GM18519 (cell line): ENCODE measurements at regions not wholly inside any gene's neighbourhood (a gene's known extent, or its start where the extent isn't known, plus 50 kb on each side); places are given as distances from the start of the nearest gene placed in this dataset.

Experiments
- ATAC-seq: cut with Tn5 transposase; IDR thresholded peaks from one replicate; pipeline ENCODE4 v1.9.1; 2021; ENCODE audit warnings: mild to moderate bottlenecking, moderate library complexity; ENCODE audit not compliant: unreplicated experiment, low FRiP score

GRCh38 chr1:56357927-56358690 lies 221.3 kb downstream of the PLPP3 start:
- ATAC-seq: no peak

DNA sequence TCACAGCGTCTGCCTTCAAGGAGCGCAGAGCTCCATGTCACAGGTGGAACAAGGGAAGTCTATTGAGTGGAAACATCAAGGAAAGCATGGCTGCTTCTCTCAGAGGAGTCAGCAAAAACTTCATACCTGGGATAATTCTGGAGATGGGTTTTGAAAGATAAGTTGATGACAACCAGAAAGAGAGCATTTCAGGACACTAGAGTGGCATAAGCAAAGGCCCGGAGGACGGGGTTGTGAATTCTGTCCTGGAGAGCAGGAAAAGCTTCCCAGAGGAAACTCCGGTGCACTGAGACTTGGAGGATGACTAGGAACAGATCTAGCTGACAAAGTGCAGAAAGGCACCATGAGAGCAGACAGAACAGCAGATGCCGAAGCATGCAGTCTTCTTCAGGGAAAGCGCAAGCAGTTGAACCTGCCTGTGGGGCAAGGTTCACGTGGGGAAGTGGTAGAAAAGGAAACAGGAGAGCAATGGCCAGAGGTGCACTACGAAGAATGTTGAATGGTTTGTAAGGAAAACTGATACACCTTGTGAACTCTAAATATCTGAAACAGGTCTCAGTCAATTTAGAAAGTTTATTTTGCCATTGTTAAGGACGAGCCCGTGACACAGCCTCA lies 222.9 kb downstream of the PLPP3 start:
- ATAC-seq: no peak

DNA sequence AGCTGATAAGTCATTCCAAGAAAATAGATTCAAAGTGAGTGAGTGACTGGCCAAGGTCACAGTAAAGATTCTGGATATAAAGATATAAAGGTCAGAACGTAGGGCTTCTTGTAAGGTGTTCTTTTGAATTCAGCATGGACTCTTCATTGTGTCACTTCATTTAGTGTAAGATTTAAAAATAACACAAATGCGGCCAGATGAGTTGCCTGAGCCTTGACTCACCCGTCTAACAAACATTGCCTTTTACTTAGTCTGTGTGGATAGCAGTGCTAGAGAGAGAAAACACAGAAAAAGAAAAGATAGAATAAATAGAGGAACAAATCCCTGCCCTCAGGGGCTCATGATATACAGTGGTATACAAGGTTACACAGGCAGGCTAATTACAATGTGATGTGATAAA lies 223.4 kb downstream of the PLPP3 start:
- ATAC-seq: no peak

DNA sequence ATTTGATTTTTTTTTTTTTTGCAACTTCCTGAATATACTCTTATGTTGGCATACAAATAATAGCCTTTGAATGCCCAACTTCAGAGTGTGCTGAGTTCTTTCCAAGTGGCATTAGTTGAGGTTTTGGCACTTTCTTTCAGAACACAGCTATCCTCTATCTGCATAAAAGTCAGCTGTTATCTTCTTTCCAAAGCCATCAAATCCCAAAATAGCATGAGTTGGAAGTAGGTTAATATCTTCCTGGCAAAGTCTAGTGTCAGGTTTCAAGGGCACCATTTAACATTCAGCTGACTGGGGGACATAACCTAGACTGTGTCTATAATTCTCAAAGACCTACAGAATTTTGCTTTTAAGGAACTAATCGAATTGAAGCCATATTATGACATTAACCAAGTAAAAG lies 223.9 kb downstream of the PLPP3 start:
- no peak for ATAC-seq

GRCh38 chr1:56345831-56346230 lies 233.5 kb downstream of the PLPP3 start:
- ATAC-seq: no peak

GRCh38 chr1:56340977-56341376 lies 238.4 kb downstream of the PLPP3 start:
- ATAC-seq: no peak

DNA sequence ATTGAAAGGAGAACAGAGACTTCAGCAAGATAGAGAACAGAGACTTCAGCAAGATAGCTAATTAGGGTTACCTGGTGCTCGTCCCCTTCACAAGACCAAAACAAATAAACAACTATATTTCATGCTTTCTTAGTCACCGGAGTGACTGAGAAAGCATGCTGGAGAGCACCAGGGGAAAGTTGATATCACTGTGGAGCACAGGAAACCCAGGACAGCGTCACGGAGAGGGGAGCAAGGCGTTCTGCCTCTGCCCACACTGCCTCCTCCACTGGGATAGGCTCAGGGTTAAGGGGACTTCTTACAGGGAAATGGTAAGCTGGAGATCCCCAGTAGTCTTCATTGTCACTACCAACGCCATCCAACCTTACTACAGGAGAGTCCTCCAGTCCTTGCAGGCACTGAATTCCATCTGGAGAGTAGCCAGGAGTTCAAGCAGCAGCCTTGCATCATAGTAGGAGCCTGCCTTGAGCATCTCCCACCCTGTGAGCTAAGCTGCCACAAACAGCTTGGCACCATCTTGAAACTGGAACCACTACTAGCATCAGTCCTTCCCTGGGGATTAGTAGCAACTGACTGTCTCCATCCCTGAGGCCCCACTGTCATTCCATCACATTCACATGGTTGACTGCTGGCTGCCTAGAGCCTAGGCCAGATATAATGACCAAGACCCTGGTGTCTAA lies 239.4 kb downstream of the PLPP3 start:
- ATAC-seq: no peak

GRCh38 chr1:56339093-56339492 lies 240.3 kb downstream of the PLPP3 start:
- no peak for ATAC-seq

GRCh38 chr1:56336982-56337381 lies 242.4 kb downstream of the PLPP3 start:
- no peak for ATAC-seq

DNA sequence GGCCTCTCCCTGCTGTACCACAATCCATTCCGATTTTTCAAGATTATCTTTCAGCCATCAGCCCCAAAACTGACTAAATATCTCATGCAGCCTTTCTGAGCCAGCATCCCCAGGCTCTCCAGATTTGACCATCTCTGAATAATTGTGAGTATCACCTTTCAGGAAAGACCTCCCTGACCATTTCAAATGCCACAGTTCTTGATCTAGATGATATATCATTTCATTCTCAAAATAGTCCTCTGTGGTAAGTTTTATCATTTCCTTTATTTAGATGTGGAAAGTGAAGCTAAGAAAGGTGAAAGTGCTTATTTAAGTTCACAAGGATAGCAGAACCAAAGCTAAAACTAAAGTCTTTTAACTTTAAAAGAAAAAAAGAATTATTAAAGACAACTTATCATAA lies 244.0 kb downstream of the PLPP3 start:
- ATAC-seq: no peak

DNA sequence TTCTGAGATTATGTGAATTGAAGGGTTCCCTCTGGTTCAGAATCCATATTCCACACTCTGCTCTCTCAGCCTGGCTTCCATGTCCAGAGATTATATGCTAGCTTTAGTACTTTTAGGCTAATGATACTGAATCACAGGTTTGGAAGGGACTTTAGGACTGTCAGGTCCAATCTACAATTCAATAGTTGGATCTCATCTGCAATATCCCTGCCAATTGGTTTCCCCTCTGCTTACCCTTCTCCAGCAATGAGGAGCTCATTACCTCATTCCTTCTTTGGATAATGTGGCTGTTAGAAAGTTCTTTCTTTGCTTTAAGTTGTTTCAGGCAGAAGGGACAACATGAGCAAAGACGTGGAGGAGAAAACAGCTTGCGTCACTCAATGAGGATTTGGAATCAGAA lies 245.3 kb downstream of the PLPP3 start:
- no peak for ATAC-seq

- no peak for ATAC-seq
Observed at GRCh38 chr1:56333461-56333860, 245.9 kb downstream of the PLPP3 start.

DNA sequence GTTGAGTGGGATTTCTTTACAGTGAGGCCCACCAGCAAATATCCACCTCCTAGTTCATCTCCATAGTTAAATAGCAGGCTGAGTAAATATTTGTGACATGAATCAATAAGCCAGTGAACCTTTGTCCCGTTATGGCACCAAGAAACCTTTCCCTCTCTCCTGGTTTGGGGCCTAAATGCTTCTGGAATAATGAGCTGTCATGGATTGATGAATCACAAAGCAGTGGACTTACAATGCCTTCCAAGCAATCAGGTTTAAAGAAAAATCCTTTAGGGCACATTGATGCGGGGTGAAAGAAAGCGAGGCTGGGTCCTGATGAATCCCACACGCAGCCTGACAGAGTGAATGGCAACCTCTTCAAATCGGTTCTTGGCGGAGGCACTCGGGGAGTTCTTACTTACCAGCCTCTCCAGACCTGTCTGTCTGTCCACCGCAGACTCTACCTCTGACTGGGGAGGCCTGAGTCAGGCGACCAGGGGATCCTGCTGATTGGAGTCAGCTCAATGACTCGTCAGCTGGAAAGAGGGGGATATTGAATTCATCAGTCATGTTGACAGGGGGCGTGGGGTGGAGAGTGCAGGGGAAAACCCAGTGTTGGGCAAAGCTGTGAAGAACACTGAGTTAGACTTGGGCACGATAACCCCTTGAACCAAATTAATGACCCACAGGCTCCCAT lies 247.3 kb downstream of the PLPP3 start:
- no peak for ATAC-seq

DNA sequence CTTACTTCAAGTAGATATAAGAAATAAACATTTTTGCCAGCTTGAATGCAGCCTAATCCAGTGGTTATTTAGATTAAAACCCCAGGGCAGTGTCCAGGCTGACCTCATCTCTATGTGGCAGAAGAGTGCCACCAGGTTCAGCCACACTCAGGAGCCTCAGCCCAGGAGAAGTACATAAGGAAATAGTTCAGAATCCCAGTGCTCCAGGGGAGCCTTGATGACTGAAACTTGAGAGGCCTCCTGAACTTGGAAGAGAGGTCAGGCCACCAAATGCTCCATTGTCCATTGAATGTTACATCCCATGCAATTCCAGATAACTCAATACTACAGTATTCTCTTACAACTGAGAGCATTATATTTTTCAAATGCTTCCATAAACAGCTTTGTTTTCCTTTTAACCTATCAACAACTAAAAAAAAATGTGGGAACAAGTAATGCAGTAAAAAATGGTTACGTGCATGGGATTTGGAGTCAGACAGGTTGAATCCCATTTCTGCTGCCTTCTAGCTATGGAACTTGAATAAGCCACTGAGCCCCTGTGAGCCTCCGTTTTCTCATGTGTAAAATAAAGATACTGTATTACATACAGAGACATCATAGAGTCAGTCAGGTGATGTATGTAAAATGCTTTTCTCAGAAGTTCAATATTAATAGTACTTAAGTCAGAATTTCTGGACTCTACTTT lies 248.0 kb downstream of the PLPP3 start:
- no peak for ATAC-seq

DNA sequence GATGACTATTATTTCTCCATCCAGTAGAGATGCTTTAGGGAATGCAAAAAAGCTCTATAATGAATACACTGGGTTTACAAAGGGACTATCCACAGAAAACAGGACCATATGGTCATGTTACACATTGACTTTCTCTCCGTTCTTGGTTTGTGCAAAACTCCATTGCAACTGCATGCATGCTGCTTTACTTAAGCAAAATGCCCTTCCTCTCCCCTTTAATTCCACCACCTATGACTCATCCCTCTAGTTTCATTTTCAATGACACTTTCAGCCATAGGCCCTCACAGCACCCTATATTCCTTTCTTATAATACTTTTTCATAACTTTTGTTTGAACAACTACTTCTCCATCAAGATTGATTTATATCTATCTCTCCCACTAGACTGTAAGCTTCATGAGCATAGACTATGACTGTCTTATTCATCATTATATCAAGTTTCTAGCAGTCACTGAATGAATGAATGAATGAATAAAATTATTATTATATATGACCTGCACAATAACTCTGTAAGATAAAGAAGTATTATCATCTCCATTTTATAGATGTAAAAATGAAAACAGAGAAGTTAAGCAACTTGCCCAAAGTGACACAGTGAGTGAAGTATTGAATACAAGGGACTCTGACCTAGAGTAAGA lies 248.9 kb downstream of the PLPP3 start:
- peak; percentile 93 for ATAC-seq

DNA sequence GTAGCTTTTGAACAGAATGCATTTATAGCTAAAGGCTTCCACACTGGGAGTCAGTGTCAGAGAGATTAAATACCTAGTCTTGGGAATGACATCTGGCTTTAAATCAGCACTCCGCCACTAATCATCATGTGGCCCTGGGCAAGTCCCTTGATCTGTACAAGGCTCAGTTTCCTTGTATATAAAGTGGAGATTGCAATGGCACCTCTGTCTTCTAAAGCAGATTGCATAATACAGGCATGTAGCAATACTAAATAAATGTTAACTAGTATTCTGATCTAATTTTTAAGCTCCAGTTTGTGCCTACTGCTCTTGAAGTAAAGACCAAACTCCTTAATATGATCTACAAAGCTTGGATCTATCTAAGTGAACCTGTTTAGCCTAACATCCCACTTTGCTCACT lies 249.4 kb downstream of the PLPP3 start:
- ATAC-seq: no peak

- no peak for ATAC-seq
Observed at GRCh38 chr1:56327195-56327594, 252.2 kb downstream of the PLPP3 start.

DNA sequence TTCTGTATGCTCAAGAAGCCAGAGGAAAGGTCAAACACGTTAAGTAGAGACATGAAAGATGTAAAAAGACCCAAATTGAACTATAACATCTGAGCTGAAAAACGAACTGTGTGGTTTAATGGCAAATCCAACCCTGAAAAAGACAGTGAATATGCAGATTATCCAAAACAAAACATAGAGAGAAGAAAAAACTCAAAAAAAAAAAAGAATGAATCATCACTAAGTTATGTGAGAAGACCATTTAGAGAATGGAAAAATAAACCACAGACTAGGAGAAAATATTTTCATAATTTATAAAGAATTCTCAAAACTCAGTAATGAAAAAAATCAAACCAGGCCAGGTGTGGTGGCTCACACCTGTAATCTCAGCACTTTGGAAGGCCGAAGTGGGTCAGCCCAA lies 253.3 kb downstream of the PLPP3 start:
- ATAC-seq: no peak

DNA sequence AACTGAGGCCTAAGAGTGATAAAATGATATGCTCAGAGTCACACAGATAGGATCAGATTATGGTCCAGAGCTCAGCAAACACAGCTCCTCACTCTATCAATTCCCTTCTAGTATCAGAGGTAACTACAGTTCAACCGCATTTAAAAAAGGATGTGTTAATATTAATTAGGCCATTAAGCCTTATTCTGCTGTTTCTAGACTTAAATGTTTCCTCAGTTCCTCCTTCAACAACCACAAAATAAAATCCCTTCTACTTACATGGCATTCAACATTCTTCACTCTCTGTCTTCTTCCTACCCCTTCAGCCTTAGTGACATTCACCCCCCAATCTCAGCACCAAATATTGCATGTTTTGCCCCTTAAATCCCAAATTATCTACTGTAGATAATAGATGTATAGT lies 254.9 kb downstream of the PLPP3 start:
- no peak for ATAC-seq

- no peak for ATAC-seq
Observed at GRCh38 chr1:56322211-56322610, 257.2 kb downstream of the PLPP3 start.
